Fibroblast of gingiva (primary cell): ENCODE measurements at regions not wholly inside any gene's neighbourhood (a gene's known extent, or its start where the extent isn't known, plus 50 kb on each side); places are given as distances from the start of the nearest gene placed in this dataset.

Source experiments
- DNase-seq: peaks from one replicate; pipeline ENCODE4 v3.0.0-alpha.2; 2011; ENCODE audit warnings: low read depth

GRCh38 chr17:34874478-34874877 lies 86.8 kb downstream of the CCT6B start:
- DNase-seq: no peak

DNA sequence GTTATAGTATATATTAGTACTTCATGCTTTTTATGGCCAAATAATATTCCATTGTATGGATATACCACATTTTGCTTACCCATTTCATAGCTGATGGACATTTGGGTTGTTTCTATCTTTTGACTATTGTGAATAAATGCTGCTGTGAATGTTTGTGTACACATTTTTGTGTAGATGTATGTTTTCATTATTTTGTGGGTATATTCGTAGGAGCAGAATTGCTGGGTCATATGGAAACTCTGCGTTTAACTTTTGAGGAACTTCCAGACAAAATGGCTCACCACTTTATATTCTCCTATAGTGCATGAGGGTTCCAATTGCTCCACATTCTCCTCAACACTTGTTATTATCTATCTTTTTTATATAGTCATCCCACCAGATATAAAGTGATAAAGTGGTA lies 88.6 kb downstream of the CCT6B start:
- no peak for DNase-seq

DNA sequence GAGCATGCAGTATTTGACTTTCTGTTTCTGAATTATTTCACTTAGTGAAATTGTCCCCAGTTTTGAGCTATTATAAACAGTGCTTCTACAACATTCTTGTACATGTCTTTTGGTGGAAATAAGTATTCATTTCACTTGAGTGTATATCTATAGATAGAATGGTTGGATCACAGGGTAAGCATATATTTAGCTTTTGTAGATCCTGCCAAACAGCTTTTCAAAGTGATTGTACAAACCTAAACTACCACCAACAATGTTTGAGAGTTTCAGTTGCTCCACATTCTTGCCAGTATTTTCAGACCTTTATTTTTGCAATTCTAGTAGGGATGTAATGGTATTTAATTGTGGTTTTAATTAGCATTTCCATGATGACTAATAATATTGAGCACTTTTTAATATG lies 91.6 kb downstream of the CCT6B start:
- DNase-seq: no peak

DNA sequence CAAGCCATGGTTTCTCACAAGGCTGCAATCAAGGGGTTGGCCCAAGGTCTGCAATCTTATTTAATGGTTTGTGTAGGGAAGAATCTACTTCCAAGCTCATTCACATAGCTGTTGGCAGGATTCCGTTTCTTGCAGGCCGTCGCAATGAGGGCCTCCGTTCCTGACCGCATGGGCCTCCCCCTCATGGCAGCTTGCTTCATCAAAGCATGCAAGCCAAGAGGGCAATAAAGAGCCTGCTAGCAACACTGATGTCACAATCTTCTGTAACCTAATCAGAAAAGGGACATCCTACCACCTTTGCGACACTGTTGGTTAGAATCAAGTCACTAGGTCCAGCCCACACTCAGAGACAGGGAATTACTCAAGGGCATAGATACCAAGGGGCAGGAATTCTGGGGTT lies 95.5 kb downstream of the CCT6B start:
- no peak for DNase-seq

DNA sequence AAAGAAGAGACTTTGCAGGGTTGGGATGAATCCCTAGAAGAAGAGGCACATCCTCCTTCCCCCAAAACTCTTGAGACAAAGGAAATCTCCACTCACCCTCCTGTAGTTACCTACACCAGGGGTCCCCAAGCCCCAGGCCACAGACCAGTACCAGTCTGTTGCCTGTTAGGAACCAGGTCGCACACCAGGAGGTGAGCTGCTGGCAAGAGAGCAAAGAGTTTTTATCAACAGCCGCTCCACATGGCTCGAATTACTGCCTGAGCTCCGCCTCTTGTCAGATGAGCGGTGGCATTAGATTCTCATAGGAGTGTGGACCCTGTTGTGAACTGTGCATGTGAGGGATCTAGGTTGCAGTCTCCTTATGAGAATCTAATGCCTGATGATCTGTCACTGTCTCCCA lies 98.9 kb downstream of the CCT6B start:
- DNase-seq: no peak

DNA sequence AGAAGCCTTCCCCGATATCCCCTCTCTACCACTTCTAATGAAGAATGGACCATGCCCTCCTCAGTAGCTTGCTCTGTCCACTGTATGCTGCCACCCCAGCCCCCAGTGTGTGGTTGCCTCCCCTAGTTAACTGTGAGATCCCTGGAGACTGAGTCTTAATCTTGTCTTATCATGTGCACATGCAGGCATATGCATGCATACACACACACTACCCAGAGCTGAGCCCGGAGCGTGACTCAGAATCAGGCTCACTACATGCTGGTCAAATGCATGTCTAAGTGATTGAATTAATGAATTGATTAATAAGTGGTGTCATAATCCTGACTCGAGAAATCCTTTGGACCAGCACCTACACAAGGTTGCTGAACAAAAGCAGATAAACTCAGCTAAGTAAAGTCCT lies 99.4 kb downstream of the CCT6B start:
- no peak for DNase-seq

- DNase-seq: no peak
These were observed 101.6 kb downstream of the CCT6B start for GRCh38 chr17:34859652-34860051.

DNA sequence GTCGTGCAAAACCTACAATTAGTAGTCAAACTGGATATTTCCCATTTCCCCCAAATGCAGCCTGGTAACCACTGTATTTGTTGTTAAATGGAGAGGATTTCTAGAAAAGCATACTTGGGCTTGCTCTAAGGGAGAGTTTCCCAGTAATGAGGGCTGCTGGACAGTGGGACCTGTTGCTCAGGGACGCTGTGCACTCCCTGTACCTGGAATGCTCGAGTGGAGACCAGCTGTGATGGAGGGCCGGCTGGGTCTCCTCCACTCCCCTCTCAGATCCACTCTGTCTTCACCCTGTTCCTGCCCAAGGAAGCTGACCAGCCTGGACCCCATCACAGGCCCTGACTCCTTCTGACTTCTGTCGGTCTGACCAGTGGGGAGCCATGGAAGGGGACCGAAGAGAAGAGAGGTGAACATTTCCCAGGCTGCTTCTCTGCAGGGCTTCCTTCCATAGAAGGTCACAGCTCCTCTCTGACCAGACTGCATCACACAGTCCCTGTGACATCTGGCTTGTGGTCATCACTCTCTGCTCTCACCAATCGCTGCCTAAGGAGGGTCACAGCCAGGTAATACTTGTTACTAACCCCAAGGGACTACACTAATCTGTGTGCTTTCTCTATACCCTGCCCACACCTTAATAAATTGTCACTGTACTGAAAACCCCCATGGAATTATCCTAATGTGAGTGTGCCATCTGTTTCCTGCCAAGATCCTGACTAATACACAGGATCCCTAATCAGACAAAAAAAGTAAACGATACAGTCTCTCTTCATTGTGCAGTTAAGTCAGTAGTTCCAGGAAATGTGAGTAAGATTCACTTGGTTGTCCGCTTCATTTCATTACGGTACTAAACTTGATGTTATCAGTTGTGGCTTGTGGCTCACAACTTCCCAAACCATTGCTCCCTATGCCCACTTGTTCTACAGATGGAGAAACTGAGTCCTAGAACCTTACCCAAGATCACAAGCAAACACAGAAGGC lies 102.4 kb downstream of the CCT6B start:
- DNase-seq: no peak

DNA sequence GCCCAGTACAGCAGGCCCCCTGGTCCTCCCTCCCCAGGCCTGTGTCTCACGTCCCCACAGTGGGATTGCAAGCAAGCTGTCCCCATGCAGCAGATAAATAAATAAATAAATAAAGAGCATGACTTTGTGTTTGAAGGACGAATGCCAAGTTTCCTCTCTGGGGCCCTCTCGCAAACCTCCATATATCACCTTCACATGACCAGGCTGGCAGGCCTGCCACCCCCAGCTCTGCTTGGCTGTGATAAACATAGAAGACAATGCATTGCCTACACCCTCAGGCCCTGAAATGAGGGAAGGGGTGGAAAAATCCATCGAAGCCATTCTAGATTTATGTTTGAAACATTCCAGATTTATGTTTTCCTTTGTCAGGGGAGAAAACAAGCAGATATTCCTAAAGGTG lies 107.3 kb downstream of the CCT6B start:
- DNase-seq: no peak

- DNase-seq: no peak
These were observed 108.6 kb downstream of the CCT6B start for GRCh38 chr17:34852614-34853013.

DNA sequence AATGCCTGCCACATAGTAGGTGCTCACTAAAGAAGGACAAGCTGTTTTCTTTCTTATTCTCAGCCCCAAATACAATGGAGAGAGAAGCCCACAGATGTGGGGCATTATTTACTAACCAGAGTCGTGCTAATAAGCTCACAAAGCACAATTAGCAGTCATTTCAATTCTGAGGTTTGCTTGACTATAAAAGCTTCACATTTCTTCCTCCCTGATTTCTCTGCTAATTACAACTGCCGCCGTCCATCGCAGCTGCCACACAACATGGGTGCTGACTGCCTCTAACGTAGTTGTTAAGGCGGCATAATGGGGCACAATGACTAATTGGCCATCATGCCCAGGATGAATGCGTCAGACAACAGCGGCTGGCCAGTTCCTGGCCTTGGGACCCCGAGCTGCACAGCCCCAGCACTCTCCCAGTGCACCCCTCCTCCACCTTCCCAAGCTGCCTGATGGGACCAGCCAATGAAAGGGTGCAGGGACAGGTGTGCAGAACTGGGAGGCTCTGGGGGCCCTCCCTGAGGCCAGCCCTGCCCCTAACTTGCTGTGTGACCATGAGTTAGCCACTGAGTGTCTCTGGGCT lies 109.2 kb downstream of the CCT6B start:
- no peak for DNase-seq

- DNase-seq: no peak
These were observed 110.3 kb downstream of the CCT6B start for GRCh38 chr17:34850964-34851363.

DNA sequence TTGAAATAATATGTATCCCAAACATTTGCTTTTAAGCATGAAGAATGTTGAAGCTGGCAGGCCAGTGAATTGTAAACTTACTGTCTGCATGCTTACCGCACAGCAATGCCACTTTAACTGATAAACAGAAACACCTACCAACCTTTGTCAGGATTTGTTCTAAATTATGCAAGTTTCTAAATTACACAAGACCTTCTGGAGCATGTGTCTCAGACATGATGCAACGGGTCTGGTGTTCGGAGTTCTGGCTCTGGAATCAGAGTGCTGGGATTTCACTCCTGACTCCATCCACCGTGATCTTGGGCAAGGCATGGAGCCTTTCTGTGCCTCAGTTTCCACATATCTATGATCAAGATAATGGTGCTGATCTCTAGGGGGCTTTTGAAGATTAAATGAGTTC lies 111.2 kb downstream of the CCT6B start:
- peak; percentile 7 for DNase-seq

DNA sequence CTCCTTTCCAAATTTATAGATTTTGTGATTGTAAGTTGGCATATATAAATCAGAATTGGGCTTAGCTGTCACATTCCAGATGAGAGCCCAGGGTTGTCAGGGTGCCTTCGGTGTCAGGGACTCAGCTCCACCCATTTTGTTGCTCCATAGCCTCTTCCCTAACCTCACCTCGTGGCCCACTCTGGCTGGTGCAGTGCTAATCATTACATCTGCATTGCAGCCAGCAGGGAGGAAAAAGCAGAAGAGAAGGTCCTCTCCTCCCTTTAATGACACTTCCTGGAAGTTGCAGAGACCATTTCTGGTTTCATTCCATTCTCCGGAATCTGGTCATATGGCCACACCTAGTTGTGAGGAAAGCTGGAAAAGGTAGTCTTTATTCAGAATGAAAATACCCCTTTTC lies 113.3 kb downstream of the CCT6B start:
- no peak for DNase-seq

DNA sequence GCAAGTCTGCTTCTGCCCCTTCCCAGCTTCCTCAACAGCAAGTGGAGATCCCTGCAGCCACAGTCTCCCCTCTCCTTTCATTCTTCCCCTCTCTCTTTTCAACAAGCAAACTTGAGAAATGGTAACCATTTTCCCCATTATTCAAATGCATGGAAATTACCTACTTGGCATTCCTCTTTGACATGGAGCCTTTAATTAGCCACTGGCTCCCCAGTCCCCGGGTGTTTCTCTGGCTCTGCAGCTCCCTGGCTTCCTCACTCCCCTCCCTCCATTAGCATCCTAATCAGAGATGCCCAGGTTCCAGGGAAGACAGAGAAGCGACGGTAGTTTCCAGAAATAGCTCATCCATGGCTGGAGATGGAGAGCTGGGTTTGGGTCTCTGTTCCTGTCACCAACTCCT lies 116.0 kb downstream of the CCT6B start:
- DNase-seq: no peak

DNA sequence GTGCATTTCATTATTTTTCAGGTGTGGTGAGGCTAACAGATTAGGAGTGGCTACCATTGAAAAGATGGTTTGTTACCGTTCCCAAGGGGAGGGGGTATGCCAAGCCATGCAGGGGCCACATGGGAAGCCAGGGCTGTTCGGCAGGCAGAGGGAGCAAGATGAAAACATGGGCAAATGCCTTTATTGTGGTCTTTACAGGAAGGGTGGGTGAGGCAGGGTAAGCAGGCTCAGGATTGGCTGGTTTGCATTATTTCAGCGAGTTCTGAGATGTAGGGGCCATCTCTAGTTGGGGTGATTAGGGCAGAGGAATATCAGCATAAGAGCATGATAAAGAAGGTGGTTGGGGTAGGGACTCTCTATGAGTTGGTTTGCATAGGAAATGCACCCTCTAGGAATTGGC lies 117.6 kb downstream of the CCT6B start:
- no peak for DNase-seq

DNA sequence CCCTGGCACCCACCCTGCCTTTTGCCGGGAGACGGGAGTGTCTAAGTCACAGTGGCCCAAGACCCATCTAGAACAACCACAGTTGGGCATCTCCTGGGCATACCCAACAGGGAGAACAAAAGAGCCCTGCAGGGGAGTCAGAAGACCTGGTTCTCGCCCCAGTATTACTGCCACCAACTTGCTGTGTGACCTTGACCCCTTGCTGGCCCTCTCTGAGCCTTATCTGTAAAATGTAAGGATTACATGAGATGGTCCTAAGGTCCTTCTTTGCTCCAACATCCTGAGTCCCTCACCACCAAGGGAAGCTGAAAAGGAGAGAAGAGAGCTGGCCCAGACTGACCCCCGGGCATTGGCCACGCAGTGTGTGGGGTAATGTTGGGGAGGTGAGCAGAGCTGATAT lies 119.0 kb downstream of the CCT6B start:
- DNase-seq: no peak

DNA sequence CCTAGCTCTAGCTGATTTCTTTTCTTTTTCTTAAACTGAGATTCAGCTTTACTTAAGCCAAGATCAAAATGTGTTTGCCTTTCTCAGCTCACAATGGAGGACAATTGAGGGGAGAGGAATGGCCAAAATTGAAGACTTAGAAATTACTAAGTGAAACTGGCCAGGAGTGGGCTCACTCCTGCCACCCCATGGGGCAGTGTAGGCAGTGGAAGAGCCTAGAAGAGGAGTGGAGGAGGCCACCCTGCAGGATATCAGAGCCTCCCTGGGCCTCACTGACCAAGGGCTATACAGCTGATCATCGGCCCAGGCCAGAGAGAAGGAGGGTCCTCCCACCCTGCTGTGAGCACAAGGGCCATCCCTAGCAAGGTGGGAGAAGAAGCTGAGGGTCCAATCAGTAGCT lies 119.8 kb downstream of the CCT6B start:
- no peak for DNase-seq

DNA sequence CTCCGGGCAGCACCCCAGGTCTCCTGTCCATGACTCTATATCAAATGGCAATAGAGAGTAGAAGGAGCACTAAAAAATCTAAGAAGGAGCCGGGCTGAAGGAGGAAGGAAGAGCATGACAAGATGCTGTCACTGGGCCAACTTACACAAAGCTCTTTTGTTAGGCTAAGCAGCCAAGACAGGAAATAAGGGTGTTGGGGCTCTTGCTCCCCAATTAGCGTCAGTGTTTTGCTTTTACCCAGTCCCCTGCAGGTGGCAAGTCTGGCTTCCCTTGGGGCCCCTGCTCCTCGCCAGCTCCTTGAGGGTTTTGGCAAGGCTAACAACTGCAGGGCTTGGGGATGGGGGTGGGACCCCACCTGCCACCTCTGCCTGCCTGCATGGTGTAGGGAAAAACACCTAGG lies 120.5 kb downstream of the CCT6B start:
- no peak for DNase-seq

- DNase-seq: no peak
These were observed 123.3 kb downstream of the CCT6B start for GRCh38 chr17:34837876-34838478.

DNA sequence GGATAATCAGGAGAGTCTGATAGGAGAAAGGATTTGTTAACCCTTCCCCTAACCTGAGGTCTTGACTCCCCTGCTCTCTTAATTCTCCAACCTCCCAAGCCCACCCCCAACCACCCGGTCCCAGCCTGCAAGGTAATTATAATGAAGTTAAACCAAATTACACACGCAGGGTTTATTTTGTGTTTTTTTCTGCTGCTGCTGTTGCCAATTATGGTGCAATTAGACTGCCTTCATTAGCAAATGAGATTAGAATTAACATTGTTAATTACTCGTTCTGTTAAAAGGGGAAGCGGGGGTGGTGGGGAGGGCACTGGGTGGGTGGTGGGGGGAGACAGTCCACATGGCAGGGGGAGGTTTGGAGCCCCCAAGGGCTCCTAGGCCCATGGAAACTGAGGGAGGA lies 128.9 kb downstream of the CCT6B start:
- DNase-seq: no peak

GRCh38 chr17:34827008-34827407 lies 134.3 kb downstream of the CCT6B start:
- no peak for DNase-seq

- DNase-seq: no peak
These were observed 134.9 kb downstream of the CCT6B start for GRCh38 chr17:34826332-34826731.
